ENCODE measurements at regions not wholly inside any gene's neighbourhood (a gene's known extent, or its start where the extent isn't known, plus 50 kb on each side); places are given as distances from the start of the nearest gene placed in this dataset.

GRCh38 chr17:74145756-74146155 lies 57.7 kb upstream of the RPL38 start:
- Histone ChIP-seq H3K4me3 (ENCODE audit: low read depth, low read length) (no peak overlapping the region), H3K9me3 (ENCODE audit: severe bottlenecking) (peaks cover 30% of the 10 kb centered on the region), H3K27ac (no peak overlapping the region), H3K27me3 (ENCODE audit: insufficient read depth, low read depth, severe bottlenecking) (no peaks in the 10 kb centered on the region), H3K36me3 (no peaks in the 10 kb centered on the region)
- DNase-seq, result peak; percentile 4
- no peak for TF ChIP-seq CTCF (IDR thresholded peaks at IDR 0.05; ENCODE audit: low read depth, low read length)

- DNase-seq, result peak; percentile 4
- Histone ChIP-seq H3K27ac (no peak overlapping the region), H3K36me3 (no peaks in the 10 kb centered on the region), H3K4me3 (ENCODE audit: low read depth, low read length) (no peak overlapping the region), H3K9me3 (ENCODE audit: severe bottlenecking) (peaks cover 28% of the 10 kb centered on the region), H3K27me3 (ENCODE audit: insufficient read depth, low read depth, severe bottlenecking) (no peaks in the 10 kb centered on the region)
- no peak for TF ChIP-seq CTCF (IDR thresholded peaks at IDR 0.05; ENCODE audit: low read depth, low read length)
These were observed 57.3 kb upstream of the RPL38 start for GRCh38 chr17:74146196-74146595.

- H3K27me3 ChIP-seq (ENCODE audit: insufficient read depth, low read depth, severe bottlenecking), result no peaks in the 10 kb centered on the region
- no peaks in the 10 kb centered on the region for H3K36me3 ChIP-seq
- TF ChIP-seq CTCF (IDR thresholded peaks at IDR 0.05; ENCODE audit: low read depth, low read length), result no peak
- peak; percentile 73 for DNase-seq
- H3K9me3 ChIP-seq (ENCODE audit: severe bottlenecking), result peaks cover 21% of the 10 kb centered on the region
- H3K27ac ChIP-seq, result peak overlapping the region; percentile 50
- no peak overlapping the region for H3K4me3 ChIP-seq (ENCODE audit: low read depth, low read length)
These were observed 56.2 kb upstream of the RPL38 start for GRCh38 chr17:74147056-74147835.

GRCh38 chr17:74147966-74148365 lies 55.5 kb upstream of the RPL38 start:
- Histone ChIP-seq H3K36me3 (no peaks in the 10 kb centered on the region), H3K27me3 (ENCODE audit: insufficient read depth, low read depth, severe bottlenecking) (no peaks in the 10 kb centered on the region), H3K4me3 (ENCODE audit: low read depth, low read length) (no peak overlapping the region), H3K27ac (peak overlapping the region; percentile 50), H3K9me3 (ENCODE audit: severe bottlenecking) (peaks cover 15% of the 10 kb centered on the region)
- no peak for TF ChIP-seq CTCF (IDR thresholded peaks at IDR 0.05; ENCODE audit: low read depth, low read length)
- DNase-seq, result peak; percentile 9

- Histone ChIP-seq H3K36me3 (no peaks in the 10 kb centered on the region), H3K27me3 (ENCODE audit: insufficient read depth, low read depth, severe bottlenecking) (no peaks in the 10 kb centered on the region), H3K27ac (no peak overlapping the region), H3K4me3 (ENCODE audit: low read depth, low read length) (no peak overlapping the region), H3K9me3 (ENCODE audit: severe bottlenecking) (peaks cover 11% of the 10 kb centered on the region)
- DNase-seq, result peak; percentile 3
- TF ChIP-seq CTCF (IDR thresholded peaks at IDR 0.05; ENCODE audit: low read depth, low read length), result no peak
These were observed 55.0 kb upstream of the RPL38 start for GRCh38 chr17:74148446-74148845.
